GM18498 (cell line): ENCODE measurements at regions not wholly inside any gene's neighbourhood (a gene's known extent, or its start where the extent isn't known, plus 50 kb on each side); places are given as distances from the start of the nearest gene placed in this dataset.

Experiments
- ATAC-seq: cut with Tn5 transposase; IDR thresholded peaks from one replicate; pipeline ENCODE4 v1.9.1; 2021; ENCODE audit warnings: mild to moderate bottlenecking, moderate library complexity; ENCODE audit not compliant: unreplicated experiment

GRCh38 chr2:15834381-15835031, 105.8 kb upstream of the MYCN start:
- no peak for ATAC-seq

DNA sequence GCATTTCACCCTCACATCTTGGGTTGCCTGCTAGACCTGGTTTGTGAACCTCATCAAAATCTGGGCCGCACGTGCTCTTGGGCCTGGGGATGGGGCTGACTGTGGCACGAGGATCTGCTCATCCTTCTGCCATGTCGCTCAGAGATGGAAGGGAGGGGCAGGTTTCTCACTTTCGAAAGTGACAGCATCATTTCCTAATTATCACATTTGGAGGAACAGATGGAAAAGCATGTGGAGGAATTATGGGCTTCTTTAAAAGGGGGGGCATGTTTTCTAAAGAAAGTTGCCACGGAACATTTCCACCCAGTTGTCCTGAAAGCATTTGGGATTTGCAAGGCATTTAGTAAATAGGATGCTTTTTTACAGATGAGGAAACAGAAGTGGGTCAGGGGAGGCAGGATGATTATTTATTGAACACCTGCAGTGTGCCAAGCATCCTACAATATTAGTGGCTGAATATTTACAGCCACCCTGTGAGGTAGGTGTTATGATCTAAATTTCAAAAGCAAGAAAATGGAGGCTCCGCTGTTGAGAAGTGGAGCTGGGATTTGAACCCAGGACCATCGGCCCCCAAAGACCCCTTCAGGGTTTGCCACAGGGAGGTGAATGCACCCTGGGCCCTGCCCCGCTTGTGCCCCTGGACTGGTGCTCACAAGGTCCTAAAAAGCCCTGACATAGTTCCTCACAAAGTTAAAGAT, 104.2 kb upstream of the MYCN start:
- no peak for ATAC-seq

- ATAC-seq: no peak
These were observed 103.4 kb upstream of the MYCN start for GRCh38 chr2:15836689-15837610.

- ATAC-seq: no peak
These were observed 101.8 kb upstream of the MYCN start for GRCh38 chr2:15838481-15839090.

DNA sequence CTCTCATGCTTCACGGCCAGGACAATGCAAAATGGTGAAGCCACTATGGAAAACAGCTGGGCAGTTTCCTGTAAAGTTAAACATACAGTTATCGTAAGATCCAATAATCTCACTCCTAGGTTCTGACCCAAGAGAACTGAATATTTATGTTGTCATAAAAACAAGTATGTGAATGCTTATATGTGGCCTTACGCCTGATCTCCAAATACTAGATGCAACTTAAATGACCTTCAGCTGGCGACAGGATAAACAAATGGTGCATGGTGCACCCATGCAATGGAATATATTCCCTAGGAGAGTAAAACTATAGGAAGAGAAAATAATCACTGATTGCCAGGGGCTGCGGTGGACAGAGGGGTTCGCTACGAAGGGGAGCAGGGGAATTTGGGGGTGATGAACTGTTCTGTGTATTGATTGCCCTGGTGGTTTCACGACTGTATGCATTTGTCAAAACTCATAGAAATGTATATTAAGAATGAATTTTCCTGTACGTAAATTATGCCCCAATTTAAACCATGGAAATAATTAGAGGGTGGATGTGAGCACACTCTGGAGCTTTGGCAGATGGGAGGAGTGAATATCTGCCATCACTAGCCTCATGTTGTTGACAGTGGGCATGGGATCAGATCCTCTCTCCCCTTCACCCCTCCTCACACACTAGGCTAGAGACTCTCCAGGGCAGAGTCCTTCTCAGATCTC, 100.8 kb upstream of the MYCN start:
- ATAC-seq: no peak

- no peak for ATAC-seq
These were observed 100.2 kb upstream of the MYCN start for GRCh38 chr2:15840148-15840547.

GRCh38 chr2:15840969-15841368, 99.4 kb upstream of the MYCN start:
- ATAC-seq: no peak

DNA sequence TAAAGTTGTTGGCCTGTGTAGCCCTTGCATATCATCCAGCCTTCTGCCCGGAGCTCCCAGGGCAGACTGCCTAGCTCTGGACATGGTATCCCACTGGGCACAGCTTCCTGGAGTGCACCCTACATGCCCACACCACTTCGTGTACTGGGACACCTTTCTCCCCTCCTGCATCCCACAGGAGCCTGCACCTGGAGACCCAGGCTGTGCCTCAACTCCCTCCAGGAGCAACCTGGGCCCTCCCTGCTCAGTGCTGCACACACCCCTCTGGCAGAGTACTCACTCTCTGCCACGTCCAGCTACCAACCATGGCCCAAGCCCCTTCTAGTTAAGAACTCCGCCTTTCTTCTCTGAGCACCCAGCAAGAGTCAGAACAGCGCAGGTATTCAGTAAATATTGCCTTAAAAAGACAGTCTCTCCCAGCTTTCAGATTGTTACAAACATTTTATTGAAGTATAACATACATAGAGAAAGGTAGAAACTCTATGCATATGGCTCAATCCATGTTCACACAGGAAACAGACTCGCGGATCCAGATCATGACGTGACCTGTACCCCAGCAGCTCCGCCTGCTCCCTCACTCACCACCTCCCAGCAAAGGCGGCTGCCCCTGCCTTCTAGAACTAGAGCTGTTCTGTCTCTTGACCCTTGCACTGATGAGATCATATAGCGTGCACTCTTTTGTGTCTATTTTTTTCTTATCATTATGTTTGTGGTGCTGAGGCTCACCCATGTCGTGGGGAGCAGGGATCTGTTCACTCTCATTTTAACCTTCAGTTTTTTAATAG, 98.4 kb upstream of the MYCN start:
- no peak for ATAC-seq

DNA sequence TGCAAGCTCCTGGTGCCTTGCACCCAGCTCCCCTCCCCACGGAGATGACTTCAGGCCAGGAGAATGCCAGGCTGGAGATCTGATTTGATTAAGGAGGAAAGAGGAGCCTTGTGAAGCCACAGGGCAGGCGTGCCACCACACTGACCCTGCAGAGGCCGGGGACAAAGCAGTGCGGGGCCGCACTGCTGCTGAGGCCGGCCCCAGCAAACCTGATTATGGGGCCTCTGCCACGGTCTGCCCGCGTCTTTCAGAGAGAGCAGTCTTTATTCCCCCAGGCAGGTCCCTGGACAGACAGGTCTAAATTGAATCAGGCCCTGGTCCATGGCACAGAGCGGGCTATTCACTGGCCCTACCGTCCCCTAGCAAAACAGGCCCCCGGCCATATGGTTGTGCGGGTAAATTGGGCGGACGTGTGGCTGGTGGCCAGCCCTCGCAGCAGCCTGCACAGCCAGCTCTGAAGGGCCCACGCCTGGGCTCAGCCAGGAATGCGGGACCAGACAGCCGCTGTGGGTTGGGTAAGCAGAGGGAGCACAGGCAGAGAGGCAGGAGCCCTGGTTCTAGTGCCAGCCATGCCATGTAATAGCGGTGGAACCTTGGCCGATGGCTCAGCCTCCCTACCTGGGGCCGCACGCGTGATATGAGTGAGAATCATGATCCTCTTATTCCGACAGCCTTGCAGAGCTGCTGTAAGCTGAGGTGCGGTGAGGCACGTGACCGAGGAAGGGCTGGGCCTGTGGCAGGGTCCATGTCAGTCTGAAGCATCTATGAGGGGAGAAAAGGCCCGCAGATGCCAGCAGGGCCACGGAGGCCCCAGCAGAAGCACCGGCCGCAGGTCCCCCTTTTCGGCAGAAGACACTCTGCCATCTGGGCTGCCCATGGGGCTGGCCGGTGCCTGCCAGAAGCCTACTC, 97.3 kb upstream of the MYCN start:
- no peak for ATAC-seq

DNA sequence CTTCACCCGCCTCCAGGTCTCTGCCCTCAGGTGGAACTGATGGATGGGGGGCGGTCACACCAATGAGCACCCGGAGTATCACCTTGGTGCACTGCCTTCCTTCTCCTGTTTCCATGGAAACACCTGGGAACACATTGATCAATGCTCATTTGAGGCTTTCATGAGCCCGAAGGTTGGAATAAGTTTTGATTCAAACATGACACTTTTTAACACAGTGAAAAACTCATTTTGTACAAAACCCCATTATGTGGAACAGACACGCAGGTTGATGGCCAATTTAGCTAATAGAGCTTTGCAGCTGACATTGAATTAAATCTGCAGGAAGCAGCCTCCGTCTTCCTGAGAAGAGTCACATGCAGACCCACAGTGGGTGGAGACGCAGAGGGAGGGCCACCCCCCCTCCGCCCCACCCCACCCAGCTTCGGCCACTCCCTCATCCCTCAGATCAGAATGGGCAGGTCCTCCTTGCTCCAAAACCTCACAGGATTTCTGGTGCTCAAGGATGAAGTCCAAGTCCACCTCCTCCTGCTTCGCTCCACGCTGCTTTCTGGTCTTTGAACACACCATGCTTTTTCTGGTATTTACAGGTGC, 96.0 kb upstream of the MYCN start:
- ATAC-seq: no peak

DNA sequence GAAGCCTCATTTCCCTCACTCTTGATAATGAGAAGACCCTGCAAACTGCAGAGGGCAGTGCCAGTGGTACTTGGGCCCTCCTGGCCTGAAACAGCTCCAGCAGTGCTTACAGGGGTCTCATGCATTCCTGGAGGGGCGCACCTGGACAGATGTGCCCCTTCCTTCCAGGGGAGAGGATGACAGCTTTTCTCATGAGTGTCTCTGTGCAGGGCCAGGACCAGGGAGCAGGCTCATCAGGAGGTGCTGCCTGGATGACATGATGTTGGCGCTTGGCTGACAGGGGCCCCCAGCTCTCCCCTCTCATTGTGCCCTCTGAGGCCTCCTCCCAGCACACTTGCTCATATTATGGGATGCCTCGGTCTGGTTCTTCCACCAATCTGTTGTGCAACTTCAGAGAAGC, 95.1 kb upstream of the MYCN start:
- no peak for ATAC-seq

- no peak for ATAC-seq
These were observed 94.5 kb upstream of the MYCN start for GRCh38 chr2:15845737-15846405.

DNA sequence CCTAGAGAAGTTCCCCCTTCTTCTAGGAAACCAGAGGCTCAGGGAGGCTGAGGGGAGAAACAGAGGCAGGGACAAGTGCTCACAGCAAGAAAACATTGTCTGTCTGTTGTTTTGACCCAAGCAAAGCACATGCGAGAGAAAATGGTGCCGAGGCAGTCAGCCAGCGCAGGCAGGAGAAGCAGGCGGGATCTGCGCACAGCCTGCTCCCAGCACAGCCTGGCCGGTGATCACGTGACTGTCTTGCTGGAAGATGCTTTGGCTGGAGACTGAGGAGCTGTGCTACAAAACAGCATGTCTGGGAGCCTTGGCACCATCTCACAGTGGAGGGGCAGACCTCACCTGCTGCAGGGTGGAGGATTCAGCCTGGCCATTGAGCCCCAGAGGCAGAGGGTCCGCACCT, 93.7 kb upstream of the MYCN start:
- no peak for ATAC-seq

GRCh38 chr2:15850534-15850933, 89.8 kb upstream of the MYCN start:
- no peak for ATAC-seq

DNA sequence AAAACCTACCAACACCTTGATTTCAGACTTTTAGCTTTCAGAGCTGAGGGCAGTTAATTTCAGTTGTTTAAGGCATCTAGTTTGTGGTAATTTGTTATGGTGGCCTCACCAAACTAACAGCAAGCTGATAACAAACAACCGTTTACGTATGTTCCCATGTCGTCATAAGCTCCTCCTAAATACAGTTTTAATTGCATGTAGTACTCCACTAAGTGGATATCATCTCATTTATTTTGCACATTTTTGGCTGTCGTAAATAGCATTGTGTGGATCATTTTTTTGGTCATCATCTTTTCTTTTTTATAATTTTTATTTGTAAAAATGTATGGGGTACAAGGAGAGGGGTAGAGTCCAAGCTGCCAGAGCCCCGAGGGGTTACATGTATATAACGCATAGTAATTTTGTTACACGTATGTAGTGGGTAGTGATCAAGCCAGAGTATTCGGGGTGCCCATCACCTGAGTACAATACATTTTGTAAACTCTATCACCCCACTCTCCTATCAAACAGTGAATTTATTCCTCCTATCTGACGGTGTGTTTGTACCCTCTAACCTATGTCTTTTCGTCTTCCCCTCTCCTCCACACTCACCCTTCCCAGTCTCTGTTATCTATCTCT, 89.2 kb upstream of the MYCN start:
- no peak for ATAC-seq

DNA sequence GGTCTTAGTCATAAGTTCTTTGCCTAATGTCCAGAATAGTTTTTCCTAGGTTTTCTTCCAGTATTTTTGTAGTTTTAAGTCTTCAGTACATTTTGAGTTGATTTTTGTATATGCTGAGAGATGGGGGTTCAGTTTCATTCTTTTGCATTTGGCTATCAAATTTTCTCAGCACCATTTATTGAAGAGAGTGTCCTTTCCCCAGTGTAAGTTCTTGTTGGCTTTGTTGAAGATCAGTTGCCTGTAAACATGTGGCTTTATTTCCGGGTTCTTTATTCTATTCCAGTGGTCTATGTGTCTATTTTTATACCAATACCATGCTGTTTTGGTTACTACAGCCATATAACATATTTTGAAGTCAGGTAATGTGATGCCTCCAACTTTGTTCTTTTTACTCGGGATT, 87.5 kb upstream of the MYCN start:
- ATAC-seq: no peak

DNA sequence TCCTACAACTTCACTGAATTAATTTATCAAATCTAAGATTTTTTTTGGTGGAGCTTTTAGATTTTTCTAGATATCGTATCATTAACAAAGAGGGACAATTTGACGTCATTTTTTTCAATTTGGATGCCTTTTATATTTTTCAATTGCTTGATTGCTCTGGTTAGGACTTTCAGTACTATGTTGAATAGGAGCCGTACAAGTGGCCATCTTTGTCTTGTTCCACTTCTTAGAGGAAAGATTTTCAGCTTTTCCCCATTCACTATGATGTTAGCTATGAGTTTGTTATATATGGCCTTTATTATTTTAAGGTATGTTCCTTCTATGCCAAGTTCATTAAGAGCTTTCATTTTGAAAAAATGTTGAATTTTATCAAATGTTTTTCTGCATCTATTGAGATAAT, 86.4 kb upstream of the MYCN start:
- ATAC-seq: no peak
